ENCODE measurements at regions not wholly inside any gene's neighbourhood (a gene's known extent, or its start where the extent isn't known, plus 50 kb on each side); places are given as distances from the start of the nearest gene placed in this dataset.
"Not testable (repeated sequence)": the region's sequence is repeated elsewhere in the genome, so short reads cannot be mapped to it uniquely, and the experiment has no call there.

DNA sequence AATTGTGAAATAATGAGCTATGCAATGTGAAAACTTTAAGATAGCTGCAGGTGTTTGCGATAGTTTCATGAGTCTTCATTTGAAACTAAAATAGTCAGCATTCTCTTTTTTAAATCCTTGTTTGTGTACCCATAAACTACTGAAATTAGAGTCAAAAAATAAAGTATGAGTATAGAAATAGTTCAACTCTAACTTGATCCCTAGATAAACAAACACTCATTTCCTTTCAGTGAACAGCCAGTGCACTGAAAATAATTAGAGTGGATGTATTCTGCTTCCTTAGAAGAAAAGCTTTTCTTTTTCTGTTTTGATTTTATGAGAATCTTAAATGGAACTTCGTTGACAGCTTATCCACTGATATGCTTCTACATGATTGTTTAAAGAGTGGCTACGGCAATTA, 1033.4 kb downstream of the SOCS6 start:
- no peak overlapping the region for H3K4me3 ChIP-seq (ENCODE audit: low read depth, low read length)
- no peak for DNase-seq (ENCODE audit: low read depth)
- TF ChIP-seq, protein P1, sequence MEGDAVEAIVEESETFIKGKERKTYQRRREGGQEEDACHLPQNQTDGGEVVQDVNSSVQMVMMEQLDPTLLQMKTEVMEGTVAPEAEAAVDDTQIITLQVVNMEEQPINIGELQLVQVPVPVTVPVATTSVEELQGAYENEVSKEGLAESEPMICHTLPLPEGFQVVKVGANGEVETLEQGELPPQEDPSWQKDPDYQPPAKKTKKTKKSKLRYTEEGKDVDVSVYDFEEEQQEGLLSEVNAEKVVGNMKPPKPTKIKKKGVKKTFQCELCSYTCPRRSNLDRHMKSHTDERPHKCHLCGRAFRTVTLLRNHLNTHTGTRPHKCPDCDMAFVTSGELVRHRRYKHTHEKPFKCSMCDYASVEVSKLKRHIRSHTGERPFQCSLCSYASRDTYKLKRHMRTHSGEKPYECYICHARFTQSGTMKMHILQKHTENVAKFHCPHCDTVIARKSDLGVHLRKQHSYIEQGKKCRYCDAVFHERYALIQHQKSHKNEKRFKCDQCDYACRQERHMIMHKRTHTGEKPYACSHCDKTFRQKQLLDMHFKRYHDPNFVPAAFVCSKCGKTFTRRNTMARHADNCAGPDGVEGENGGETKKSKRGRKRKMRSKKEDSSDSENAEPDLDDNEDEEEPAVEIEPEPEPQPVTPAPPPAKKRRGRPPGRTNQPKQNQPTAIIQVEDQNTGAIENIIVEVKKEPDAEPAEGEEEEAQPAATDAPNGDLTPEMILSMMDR (IDR thresholded peaks at IDR 0.05; ENCODE audit: low read depth, low read length): no peak
- TF ChIP-seq MAX (IDR thresholded peaks at IDR 0.05; ENCODE audit: low read depth, low read length) (no peak), POLR2A (IDR thresholded peaks at IDR 0.05; ENCODE audit: extremely low read depth, insufficient read length) (no peak), MYC (IDR thresholded peaks at IDR 0.05; ENCODE audit: low read depth, low read length) (no peak)

DNA sequence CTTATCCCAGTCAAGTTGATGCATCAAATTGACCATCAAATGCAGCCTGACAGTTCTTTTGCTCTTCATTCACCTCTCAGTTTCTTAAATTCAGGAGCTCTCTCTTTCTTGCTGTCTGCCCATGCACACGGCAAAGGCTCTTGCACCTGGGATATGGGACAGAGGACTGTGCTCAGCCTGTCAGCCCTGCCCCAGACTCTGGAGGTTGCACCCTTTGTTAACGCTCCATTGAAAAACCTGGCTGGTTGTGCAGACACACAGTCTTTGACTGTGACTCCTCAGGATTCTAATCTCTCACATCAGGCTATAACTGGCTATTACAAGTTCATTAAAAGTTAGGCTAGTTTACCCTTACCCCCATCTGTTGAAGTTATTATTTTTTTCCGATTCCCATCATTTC, 1032.5 kb downstream of the SOCS6 start:
- DNase-seq (ENCODE audit: low read depth): no peak
- no peak overlapping the region for H3K4me3 ChIP-seq (ENCODE audit: low read depth, low read length)
- TF ChIP-seq, protein P1 (IDR thresholded peaks at IDR 0.05; ENCODE audit: low read depth, low read length): no peak

- no peak for TF ChIP-seq MAX (IDR thresholded peaks at IDR 0.05; ENCODE audit: low read depth, low read length)
- TF ChIP-seq MYC (IDR thresholded peaks at IDR 0.05; ENCODE audit: low read depth, low read length): no peak
- TF ChIP-seq, protein P1 (IDR thresholded peaks at IDR 0.05; ENCODE audit: low read depth, low read length): no peak
- TF ChIP-seq POLR2A (IDR thresholded peaks at IDR 0.05; ENCODE audit: extremely low read depth, insufficient read length): no peak
- no peak overlapping the region for H3K4me3 ChIP-seq (ENCODE audit: low read depth, low read length)
- no peak for DNase-seq (ENCODE audit: low read depth)
Measured at GRCh38 chr18:71304856-71305255, 1016.0 kb downstream of the SOCS6 start.

GRCh38 chr18:71303743-71304142, 1014.9 kb downstream of the SOCS6 start:
- not testable (repeated sequence) for H3K4me3 ChIP-seq (ENCODE audit: low read depth, low read length)

GRCh38 chr18:71301596-71301995, 1012.8 kb downstream of the SOCS6 start:
- H3K4me3 ChIP-seq (ENCODE audit: low read depth, low read length): no peak overlapping the region

More at GRCh38 chr18:71303743-71304142, 1014.9 kb downstream of the SOCS6 start:
- DNase-seq (ENCODE audit: low read depth): peak; percentile 4

DNA sequence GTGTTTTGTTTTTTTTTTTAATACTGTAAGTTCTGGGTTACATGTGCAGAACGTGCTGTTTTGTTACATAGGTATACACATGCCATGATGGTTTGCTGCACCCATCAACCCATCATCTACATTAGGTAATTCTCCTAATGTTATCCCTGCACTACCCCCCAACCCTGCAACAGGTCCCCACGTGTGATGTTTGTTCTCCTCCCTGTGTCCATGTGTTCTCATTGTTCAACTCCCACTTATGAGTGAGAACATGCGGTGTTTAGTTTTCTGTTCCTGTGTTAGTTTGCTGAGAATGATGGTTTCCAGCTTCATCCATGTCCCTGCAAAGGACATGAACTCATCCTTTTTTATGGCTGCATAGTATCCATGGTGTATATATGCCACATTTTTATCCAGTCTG, 1005.4 kb downstream of the SOCS6 start:
- not testable (repeated sequence) for H3K4me3 ChIP-seq (ENCODE audit: low read depth, low read length); DNase-seq (ENCODE audit: low read depth)

More at GRCh38 chr18:71301596-71301995, 1012.8 kb downstream of the SOCS6 start:
- no peak for DNase-seq (ENCODE audit: low read depth)
- TF ChIP-seq, protein P1 (IDR thresholded peaks at IDR 0.05; ENCODE audit: low read depth, low read length): no peak
- no peak for TF ChIP-seq POLR2A (IDR thresholded peaks at IDR 0.05; ENCODE audit: extremely low read depth, insufficient read length)
- no peak for TF ChIP-seq MAX (IDR thresholded peaks at IDR 0.05; ENCODE audit: low read depth, low read length)

- TF ChIP-seq POLR2A (IDR thresholded peaks at IDR 0.05; ENCODE audit: extremely low read depth, insufficient read length) (no peak), MAX (IDR thresholded peaks at IDR 0.05; ENCODE audit: low read depth, low read length) (no peak), MYC (IDR thresholded peaks at IDR 0.05; ENCODE audit: low read depth, low read length) (no peak)
- TF ChIP-seq, protein P1 (IDR thresholded peaks at IDR 0.05; ENCODE audit: low read depth, low read length): no peak
- DNase-seq (ENCODE audit: low read depth): no peak
- H3K4me3 ChIP-seq (ENCODE audit: low read depth, low read length): no peak overlapping the region
Measured at GRCh38 chr18:71293322-71293721, 1004.5 kb downstream of the SOCS6 start.

Data from NB4 (cell line).